22Rv1 (cell line): ENCODE measurements at regions not wholly inside any gene's neighbourhood (a gene's known extent, or its start where the extent isn't known, plus 50 kb on each side); places are given as distances from the start of the nearest gene placed in this dataset.

Experiments used
- CTCF ChIP-seq: fragments of 450-650 bp; IDR thresholded peaks from 2 replicates; pipeline ENCODE4 v1.5.1; 2017; ENCODE audit warnings: mild to moderate bottlenecking
- ZFX ChIP-seq: fragments of 450-650 bp; IDR thresholded peaks from 2 replicates; pipeline ENCODE4 v1.6.1; 2017; ENCODE audit warnings: antibody characterized with exemption, borderline replicate concordance

- TF ChIP-seq CTCF, result no peak
- TF ChIP-seq ZFX, result no peak
Measured at GRCh38 chr4:38562751-38563198, 101.2 kb upstream of the KLF3 start.
